Activated CD4-positive, alpha-beta T cell treated with anti-CD3 and anti-CD28 coated beads, Interleukin-2, amount 50 U/mL, for 1 hour (primary cell): ENCODE measurements at regions not wholly inside any gene's neighbourhood (a gene's known extent, or its start where the extent isn't known, plus 50 kb on each side); places are given as distances from the start of the nearest gene placed in this dataset.

Experiments used
- DNase-seq: peaks from one replicate; pipeline ENCODE4 v3.0.0-alpha.2; 2020

GRCh38 chr11:122165607-122166371 is 49.8 kb upstream of the BLID start:
- no peak for DNase-seq
